Mesothelial cell of epicardium (in vitro differentiated cells): ENCODE measurements at regions not wholly inside any gene's neighbourhood (a gene's known extent, or its start where the extent isn't known, plus 50 kb on each side); places are given as distances from the start of the nearest gene placed in this dataset.

Experiments
- DNase-seq, 2 experiments: peaks; one replicate each; pipeline ENCODE4 v3.0.0; 2021; ENCODE audit warnings: low spot score in 2 of 2; ENCODE audit not compliant: unreplicated experiment in 2 of 2
- H3K27ac Mint-ChIP-seq: 2 replicates; pipeline ENCODE4 v1.8.0; 2021; ENCODE audit warnings: mixed read lengths
- H3K27me3 Mint-ChIP-seq: 2 replicates; pipeline ENCODE4 v1.8.0; 2021; ENCODE audit warnings: low read depth, mixed read lengths
- H3K36me3 Mint-ChIP-seq: 2 replicates; pipeline ENCODE4 v1.8.0; 2021; ENCODE audit warnings: mixed read lengths
- H3K4me1 Mint-ChIP-seq: 2 replicates; pipeline ENCODE4 v1.8.0; 2021; ENCODE audit warnings: mixed read lengths
- H3K4me3 Mint-ChIP-seq: 2 replicates; pipeline ENCODE4 v1.8.0; 2021; ENCODE audit warnings: mild to moderate bottlenecking, moderate library complexity, mixed read lengths
- H3K9me3 Mint-ChIP-seq: 2 replicates; pipeline ENCODE4 v1.8.0; 2021; ENCODE audit warnings: mixed read lengths
- TF ChIP-seq, protein P1 (sequence below): fragments of 200-600 bp; sonication (generic); IDR thresholded peaks from one replicate; pipeline ENCODE4 v1.5.0; 2021; ENCODE audit warnings: antibody characterized with exemption; ENCODE audit not compliant: unreplicated experiment

DNA sequence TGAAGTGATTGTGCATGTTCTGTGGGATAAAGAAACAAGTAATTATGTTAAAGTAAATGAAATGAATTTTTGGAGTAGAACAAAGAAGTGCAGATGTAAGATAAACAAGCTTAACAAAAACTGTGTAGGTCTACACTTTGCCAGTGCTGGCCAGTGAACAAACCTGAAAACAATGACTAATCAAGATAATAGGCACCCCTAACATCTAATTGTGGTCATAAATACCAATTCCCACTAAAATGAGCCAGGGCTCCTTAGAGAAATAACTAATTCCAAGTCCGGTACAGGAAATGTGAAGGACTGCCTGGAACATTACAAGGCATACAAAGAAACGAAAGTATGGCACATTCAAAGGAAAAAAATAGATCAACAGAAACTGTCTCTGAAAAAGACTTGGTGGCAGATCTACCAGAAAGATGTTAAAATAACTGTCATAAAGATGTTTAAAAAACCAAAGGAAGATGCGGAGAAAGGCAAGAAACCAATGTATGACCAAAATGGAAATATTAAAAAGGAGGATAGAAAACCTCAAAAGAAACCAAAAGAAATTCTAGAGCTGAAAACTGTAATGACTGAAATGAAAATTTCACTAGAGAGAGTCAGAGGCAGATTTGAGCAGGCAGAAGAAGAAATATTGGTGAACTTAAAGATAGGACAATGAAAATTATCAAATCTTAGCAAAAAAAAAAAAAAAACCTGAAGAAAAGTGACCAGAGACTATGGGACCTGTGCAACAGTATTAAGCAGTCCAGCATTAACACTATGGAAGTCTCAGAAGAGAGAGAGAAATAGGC is 94.7 kb upstream of the SLC66A3 start:
- Mint-ChIP-seq H3K9me3 (peaks cover 19% of the 10 kb centered on the region), H3K4me3 (no peak overlapping the region), H3K36me3 (no peaks in the 10 kb centered on the region), H3K4me1 (peaks cover 11% of the 10 kb centered on the region), H3K27ac (no peak overlapping the region), H3K27me3 (peaks cover 35% of the 10 kb centered on the region)
- TF ChIP-seq, protein P1, sequence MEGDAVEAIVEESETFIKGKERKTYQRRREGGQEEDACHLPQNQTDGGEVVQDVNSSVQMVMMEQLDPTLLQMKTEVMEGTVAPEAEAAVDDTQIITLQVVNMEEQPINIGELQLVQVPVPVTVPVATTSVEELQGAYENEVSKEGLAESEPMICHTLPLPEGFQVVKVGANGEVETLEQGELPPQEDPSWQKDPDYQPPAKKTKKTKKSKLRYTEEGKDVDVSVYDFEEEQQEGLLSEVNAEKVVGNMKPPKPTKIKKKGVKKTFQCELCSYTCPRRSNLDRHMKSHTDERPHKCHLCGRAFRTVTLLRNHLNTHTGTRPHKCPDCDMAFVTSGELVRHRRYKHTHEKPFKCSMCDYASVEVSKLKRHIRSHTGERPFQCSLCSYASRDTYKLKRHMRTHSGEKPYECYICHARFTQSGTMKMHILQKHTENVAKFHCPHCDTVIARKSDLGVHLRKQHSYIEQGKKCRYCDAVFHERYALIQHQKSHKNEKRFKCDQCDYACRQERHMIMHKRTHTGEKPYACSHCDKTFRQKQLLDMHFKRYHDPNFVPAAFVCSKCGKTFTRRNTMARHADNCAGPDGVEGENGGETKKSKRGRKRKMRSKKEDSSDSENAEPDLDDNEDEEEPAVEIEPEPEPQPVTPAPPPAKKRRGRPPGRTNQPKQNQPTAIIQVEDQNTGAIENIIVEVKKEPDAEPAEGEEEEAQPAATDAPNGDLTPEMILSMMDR: no peak
- DNase-seq: no peak

DNA sequence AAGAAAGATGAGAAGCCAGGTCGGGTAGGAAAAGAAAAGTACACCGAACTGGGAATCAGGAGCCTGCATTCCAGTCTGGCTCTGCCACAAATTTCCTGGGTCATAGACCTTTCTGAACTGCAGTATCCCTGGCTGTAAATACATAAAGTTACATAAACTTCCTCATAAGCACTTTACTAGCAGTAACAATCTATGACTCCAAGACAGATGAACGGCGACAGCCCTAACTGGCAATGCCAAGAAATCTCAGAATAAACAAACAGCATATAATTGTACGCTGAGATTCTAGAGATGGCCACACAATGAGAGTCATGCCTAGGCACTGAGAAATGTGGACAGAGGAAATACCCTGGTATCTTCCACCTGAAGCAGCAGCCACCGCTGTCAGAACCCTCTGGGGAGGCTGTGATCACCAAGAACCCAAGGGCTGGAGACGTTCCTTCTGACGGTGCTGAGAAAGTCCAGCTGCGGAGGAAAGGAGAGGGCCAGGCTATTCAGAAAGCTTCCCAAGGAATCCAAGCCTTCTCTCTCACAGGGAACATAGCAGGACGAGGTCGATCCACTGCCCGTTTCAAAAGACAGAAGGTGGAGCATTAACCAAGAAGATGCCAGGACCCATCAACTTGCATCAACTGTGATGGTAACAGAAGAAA is 89.3 kb upstream of the SLC66A3 start:
- Mint-ChIP-seq H3K4me3 (no peak overlapping the region), H3K4me1 (no peaks in the 10 kb centered on the region), H3K27me3 (peaks cover 27% of the 10 kb centered on the region), H3K36me3 (no peaks in the 10 kb centered on the region), H3K27ac (no peak overlapping the region), H3K9me3 (peaks cover 10% of the 10 kb centered on the region)
- TF ChIP-seq, protein P1: no peak
- DNase-seq: no peak

DNA sequence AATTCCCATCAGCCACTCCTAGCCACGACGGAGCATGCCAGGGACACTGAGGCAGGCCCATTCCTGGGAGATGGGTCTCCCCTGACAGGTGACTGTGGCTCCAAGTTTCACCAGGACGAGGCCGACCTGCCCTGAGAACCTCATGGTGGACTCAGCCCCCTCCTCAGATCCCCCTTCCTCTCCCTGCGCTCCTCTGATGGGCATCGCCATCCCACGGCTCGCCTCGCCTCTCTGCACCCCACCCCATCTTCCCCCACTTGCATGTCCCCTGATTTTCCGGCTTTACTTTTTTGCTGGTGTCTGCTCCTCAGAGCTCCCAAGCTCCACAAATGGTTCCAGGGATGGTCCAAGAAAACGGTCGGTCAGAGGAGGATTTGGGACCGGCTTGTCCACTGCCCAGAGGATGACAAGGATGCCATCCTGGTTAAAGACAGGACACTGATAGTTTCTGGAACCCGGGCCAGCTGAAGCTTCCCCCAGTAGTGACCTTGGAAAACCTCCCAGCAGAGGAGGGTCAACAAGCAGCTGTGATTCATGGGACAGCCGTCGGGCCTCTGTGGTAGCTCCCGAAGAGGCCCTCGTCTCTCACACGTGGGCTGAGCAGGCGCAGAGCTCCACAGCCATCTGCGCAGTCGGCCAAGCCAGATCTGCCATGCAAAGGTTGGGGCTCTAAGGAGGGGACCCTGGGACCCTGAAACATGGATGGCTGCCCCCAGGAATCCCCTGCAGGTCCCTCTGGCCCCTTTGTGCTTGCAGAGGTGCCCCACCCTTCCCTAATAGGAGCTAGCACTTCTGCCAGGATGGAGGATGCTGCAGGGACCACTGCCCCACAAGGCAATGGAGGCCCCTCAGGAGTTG is 87.8 kb upstream of the SLC66A3 start:
- Mint-ChIP-seq H3K4me3 (no peak overlapping the region), H3K36me3 (no peaks in the 10 kb centered on the region), H3K9me3 (peaks cover 6% of the 10 kb centered on the region), H3K4me1 (no peaks in the 10 kb centered on the region), H3K27ac (no peak overlapping the region), H3K27me3 (peaks cover 30% of the 10 kb centered on the region)
- DNase-seq: no peak
- TF ChIP-seq, protein P1: no peak

DNA sequence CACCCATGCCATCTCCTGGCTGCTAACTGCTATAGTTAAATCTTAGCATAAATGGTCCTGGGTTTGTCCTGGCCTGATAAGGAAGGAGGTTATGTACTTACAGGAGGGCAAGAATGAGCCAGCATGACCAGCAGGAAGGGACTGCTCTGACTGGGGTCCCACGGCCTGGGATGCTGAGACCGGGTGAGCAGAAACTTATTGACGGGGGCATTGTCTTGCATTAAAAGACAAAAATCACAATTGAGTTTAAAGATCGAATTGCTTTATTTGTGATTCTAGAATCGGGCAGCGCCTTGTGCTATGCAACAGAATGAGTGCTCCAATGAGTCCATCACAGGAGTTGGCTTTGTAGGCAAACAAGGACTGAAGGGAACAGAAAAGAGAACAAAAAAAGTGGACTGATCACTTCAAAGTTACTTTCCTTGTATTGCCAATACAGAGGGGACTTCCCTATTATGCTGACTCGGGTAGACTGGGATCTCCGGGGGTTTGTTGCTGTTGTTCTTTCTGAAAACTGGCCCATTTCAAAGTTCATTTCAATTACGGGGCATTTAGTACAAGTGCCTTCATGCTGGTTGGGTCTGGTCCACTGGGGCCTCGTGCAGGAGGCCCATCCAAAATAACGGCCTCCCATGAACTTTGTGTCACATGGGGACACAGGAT is 87.1 kb upstream of the SLC66A3 start:
- peaks cover 4% of the 10 kb centered on the region for H3K9me3 Mint-ChIP-seq
- no peak for DNase-seq
- TF ChIP-seq, protein P1: no peak

DNA sequence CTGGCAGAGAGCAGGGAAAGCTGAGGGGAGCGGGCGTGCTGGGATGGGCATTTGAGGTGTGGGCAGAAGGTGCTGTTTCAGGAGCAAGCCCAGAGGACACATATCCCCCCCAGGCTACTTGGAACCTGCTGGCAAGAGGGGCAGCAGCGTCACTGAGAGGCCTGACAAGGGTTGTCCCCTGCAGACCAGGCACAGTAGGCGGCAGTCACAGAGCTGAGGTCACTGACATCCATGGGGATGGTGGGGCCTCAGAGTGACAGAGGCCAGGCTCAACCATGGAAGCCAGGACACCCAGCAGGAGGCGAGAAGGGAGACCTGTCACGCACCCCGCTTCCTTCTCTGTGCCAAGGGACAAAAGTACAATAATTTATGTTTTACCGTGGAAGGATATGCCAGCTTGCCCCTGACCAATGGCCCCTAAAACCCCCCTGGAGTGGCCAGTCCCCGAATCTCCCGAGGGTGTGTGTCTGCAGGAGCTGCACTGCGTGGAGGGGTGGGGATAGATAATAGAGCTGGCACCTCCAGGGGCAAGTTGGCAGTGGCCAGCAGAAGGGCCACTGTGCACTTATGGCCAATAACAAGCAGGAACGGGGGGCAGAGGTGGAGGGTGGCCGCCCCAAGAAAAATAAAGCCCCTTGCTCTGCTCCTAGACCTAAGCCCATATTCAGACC is 86.3 kb upstream of the SLC66A3 start:
- H3K36me3 Mint-ChIP-seq: no peaks in the 10 kb centered on the region
- H3K27ac Mint-ChIP-seq: no peak overlapping the region
- H3K4me3 Mint-ChIP-seq: no peak overlapping the region
- DNase-seq: no peak
- TF ChIP-seq, protein P1: no peak
- peaks cover 8% of the 10 kb centered on the region for H3K4me1 Mint-ChIP-seq
- H3K27me3 Mint-ChIP-seq: peaks cover 33% of the 10 kb centered on the region
- H3K9me3 Mint-ChIP-seq: peaks cover 4% of the 10 kb centered on the region

More for the DNA sequence above, 87.1 kb upstream of the SLC66A3 start:
- Mint-ChIP-seq H3K27me3 (peaks cover 34% of the 10 kb centered on the region), H3K4me3 (no peak overlapping the region), H3K4me1 (peaks cover 2% of the 10 kb centered on the region), H3K36me3 (no peaks in the 10 kb centered on the region), H3K27ac (no peak overlapping the region)
